ENCODE measurements at regions not wholly inside any gene's neighbourhood (a gene's known extent, or its start where the extent isn't known, plus 50 kb on each side); places are given as distances from the start of the nearest gene placed in this dataset.

GRCh38 chr4:128427832-128428366 lies 140.3 kb upstream of the PGRMC2 start:
- ChIA-PET CTCF (interaction anchor here (0.7 kb wide), 1 partner anchor 27 kb away, joined by 4 read pairs; no protein-coding TSS in a partner anchor), POLR2A (ENCODE audit: unreplicated experiment) (no interaction called here)
- no peaks in the 10 kb centered on the region for H3K27me3 ChIP-seq (ENCODE audit: control insufficient read depth, insufficient read depth, low read length)
- H3K23ac ChIP-seq (ENCODE audit: low read depth, low read length), result 0 out of 2 replicates have a peak overlapping the region, but pooled peaks have one; percentile 48
- peak overlapping the region; percentile 11; the same call in 1 of the 2 replicates for H3K4ac ChIP-seq (ENCODE audit: low read depth, low read length)
- peak overlapping the region; percentile 25; the same call in 1 of the 2 replicates for H2BK120ac ChIP-seq (ENCODE audit: low read depth, low read length)
- no TSS peak for BruUV-seq (replicated peaks)
- dilution Hi-C loops (cut with HindIII; ENCODE audit: low sequenced_read_pairs, unreplicated experiment), result no loop called here
- H4K8ac ChIP-seq (ENCODE audit: low read depth in 2 of 2, low read length in 2 of 2), result peak overlapping the region in 1 of 2 experiments; percentile 62; a peak in 1 of 4 replicates
- H3K36me3 ChIP-seq (ENCODE audit: control insufficient read depth, insufficient read depth, low read length), result no peaks in the 10 kb centered on the region
- no peak overlapping the region for H3K56ac ChIP-seq (ENCODE audit: extremely low read depth, insufficient read depth, low read length)
- peak overlapping the region; percentile 20; the same call in 1 of the 2 replicates for H4K5ac ChIP-seq (ENCODE audit: low read depth, low read length)
- H4K20me1 ChIP-seq (ENCODE audit: insufficient read depth, low read length), result no peaks in the 10 kb centered on the region
- H2BK5ac ChIP-seq (ENCODE audit: low read depth, low read length, poor library complexity, severe bottlenecking), result no peak overlapping the region
- H2BK15ac ChIP-seq (ENCODE audit: low read depth, low read length), result no peak overlapping the region
- H3K4me1 ChIP-seq (ENCODE audit: control insufficient read depth, insufficient read depth, low read length), result peaks cover 5% of the 10 kb centered on the region
- H4K91ac ChIP-seq (ENCODE audit: insufficient read depth, low read depth, low read length), result peak overlapping the region; percentile 20; the same call in 1 of the 2 replicates
- H3K27ac ChIP-seq (ENCODE audit: insufficient read depth, low read length), result no peak overlapping the region
- H3K79me1 ChIP-seq (ENCODE audit: low read depth in 1 of 2, low read length in 2 of 2), result no peaks in the 10 kb centered on the region
- ATAC-seq (ENCODE audit: low read depth) (peak; percentile 48), DNase-seq (peak; percentile 68)
- H3K4me3 ChIP-seq (ENCODE audit: insufficient read depth, low read depth, low read length), result no peak overlapping the region
- no peaks in the 10 kb centered on the region for H3K9me3 ChIP-seq (ENCODE audit: control insufficient read depth, insufficient read depth, low read length)
- no peak overlapping the region for H2AK9ac ChIP-seq (replicated peaks; ENCODE audit: low read depth, low read length, poor library complexity)
- H2AFZ ChIP-seq (replicated peaks; ENCODE audit: low read length, poor library complexity), result peak overlapping the region; percentile 58
- H3K9me1 ChIP-seq (ENCODE audit: insufficient read depth, low read length), result no peaks in the 10 kb centered on the region
- H2BK20ac ChIP-seq (ENCODE audit: low read depth, low read length), result peak overlapping the region; percentile 4; the same call in 1 of the 2 replicates
- WGBS, 2 experiments (ENCODE audit: extremely low coverage in 2 of 2, insufficient read length in 1 of 2), result 50% methylated on average over 2 of the region's 5 CpGs; no CpG with 5 or more reads in 1 of the 2 experiments
- no peak overlapping the region for H3K9ac ChIP-seq (ENCODE audit: low read depth, low read length)
- 0 out of 2 replicates have a peak overlapping the region, but pooled peaks have one; percentile 16 for H3K18ac ChIP-seq (ENCODE audit: low read depth, low read length)
- no peak for TF ChIP-seq CHD1 (IDR thresholded peaks at IDR 0.05; ENCODE audit: low read depth, low read length)
- peak; percentile 52 for TF ChIP-seq SMC3 (IDR thresholded peaks at IDR 0.05; ENCODE audit: low read depth, low read length)
- TF ChIP-seq MAFK (IDR thresholded peaks at IDR 0.05; ENCODE audit: low read depth, low read length), result no peak
- TF ChIP-seq CEBPB (IDR thresholded peaks at IDR 0.05; ENCODE audit: low read depth, low read length), result no peak
- TF ChIP-seq NFE2L2 (IDR thresholded peaks at IDR 0.05; ENCODE audit: low read depth, low read length), result no peak
- peak; percentile 64 for TF ChIP-seq RAD21 (IDR thresholded peaks at IDR 0.05; ENCODE audit: low read length)
- TF ChIP-seq, protein P1, sequence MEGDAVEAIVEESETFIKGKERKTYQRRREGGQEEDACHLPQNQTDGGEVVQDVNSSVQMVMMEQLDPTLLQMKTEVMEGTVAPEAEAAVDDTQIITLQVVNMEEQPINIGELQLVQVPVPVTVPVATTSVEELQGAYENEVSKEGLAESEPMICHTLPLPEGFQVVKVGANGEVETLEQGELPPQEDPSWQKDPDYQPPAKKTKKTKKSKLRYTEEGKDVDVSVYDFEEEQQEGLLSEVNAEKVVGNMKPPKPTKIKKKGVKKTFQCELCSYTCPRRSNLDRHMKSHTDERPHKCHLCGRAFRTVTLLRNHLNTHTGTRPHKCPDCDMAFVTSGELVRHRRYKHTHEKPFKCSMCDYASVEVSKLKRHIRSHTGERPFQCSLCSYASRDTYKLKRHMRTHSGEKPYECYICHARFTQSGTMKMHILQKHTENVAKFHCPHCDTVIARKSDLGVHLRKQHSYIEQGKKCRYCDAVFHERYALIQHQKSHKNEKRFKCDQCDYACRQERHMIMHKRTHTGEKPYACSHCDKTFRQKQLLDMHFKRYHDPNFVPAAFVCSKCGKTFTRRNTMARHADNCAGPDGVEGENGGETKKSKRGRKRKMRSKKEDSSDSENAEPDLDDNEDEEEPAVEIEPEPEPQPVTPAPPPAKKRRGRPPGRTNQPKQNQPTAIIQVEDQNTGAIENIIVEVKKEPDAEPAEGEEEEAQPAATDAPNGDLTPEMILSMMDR (conservative IDR thresholded peaks at IDR 0.05; ENCODE audit: low read depth, low read length), result peak; percentile 49
- no peak for TF ChIP-seq POLR2A (IDR thresholded peaks at IDR 0.05; ENCODE audit: low read depth, low read length)
- TF ChIP-seq, protein P2, sequence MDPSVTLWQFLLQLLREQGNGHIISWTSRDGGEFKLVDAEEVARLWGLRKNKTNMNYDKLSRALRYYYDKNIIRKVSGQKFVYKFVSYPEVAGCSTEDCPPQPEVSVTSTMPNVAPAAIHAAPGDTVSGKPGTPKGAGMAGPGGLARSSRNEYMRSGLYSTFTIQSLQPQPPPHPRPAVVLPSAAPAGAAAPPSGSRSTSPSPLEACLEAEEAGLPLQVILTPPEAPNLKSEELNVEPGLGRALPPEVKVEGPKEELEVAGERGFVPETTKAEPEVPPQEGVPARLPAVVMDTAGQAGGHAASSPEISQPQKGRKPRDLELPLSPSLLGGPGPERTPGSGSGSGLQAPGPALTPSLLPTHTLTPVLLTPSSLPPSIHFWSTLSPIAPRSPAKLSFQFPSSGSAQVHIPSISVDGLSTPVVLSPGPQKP (IDR thresholded peaks at IDR 0.05; ENCODE audit: borderline replicate concordance, low read depth, low read length), result no peak
- no peak for TF ChIP-seq MAZ (IDR thresholded peaks at IDR 0.05; ENCODE audit: borderline replicate concordance, low read depth, low read length)
- no peak for TF ChIP-seq FOS (IDR thresholded peaks at IDR 0.05; ENCODE audit: low read depth, low read length)
- intact Hi-C loops (cut with micrococcal nuclease), result no loop called here
- in situ Hi-C loops (cut with MboI; ENCODE audit: low sequenced_read_pairs), result no loop called here
- H3K4me2 ChIP-seq (ENCODE audit: low read depth, low read length), result no peak overlapping the region
- H3K14ac ChIP-seq (replicated peaks; ENCODE audit: low read depth, low read length), result 0 out of 2 replicates have a peak overlapping the region, but pooled peaks have one; percentile 21
- no peak overlapping the region for H2AK5ac ChIP-seq (ENCODE audit: low read depth, low read length)

Measured in IMR-90 (cell line).